Lower leg skin (tissue), 3 donors: ENCODE measurements at regions not wholly inside any gene's neighbourhood (a gene's known extent, or its start where the extent isn't known, plus 50 kb on each side); places are given as distances from the start of the nearest gene placed in this dataset.

Source experiments
- CTCF ChIP-seq, 3 donors: fragments of 450-650 bp; IDR thresholded peaks; one replicate each; pipeline ENCODE4 v1.5.1; 2016; ENCODE audit warnings: antibody characterized with exemption in 3 of 3, mild to moderate bottlenecking in 3 of 3, moderate library complexity in 2 of 3
- POLR2A ChIP-seq, 2 donors: fragments of 450-650 bp; IDR thresholded peaks; one replicate each; pipeline ENCODE4 v1.6.1; 2016 to 2017; ENCODE audit warnings: antibody characterized with exemption in 2 of 2, mild to moderate bottlenecking in 1 of 2, moderate library complexity in 1 of 2

- TF ChIP-seq CTCF (IDR thresholded peaks at IDR 0.05) (no peak), POLR2A (IDR thresholded peaks at IDR 0.05) (no peak)
Measured at GRCh38 chr11:129737831-129738230, 77.8 kb upstream of the TMEM45B start.
